Muscle of leg (tissue), 3 donors: ENCODE measurements at regions not wholly inside any gene's neighbourhood (a gene's known extent, or its start where the extent isn't known, plus 50 kb on each side); places are given as distances from the start of the nearest gene placed in this dataset.
"Not testable (repeated sequence)": the region's sequence is repeated elsewhere in the genome, so short reads cannot be mapped to it uniquely, and the experiment has no call there.

ENCODE experiments used
- DNase-seq: peaks from one replicate; pipeline ENCODE4 v3.0.0; 2013
- H3K27ac ChIP-seq: one replicate; pipeline ENCODE4 v1.5.1; 2013; ENCODE audit warnings: mild to moderate bottlenecking, low read length, control low read depth
- H3K27me3 ChIP-seq: one replicate; pipeline ENCODE4 v1.6.1; 2013; ENCODE audit warnings: low read length; ENCODE audit not compliant: control insufficient read depth, insufficient read depth
- H3K36me3 ChIP-seq: one replicate; pipeline ENCODE4 v1.6.1; 2013; ENCODE audit warnings: low read length; ENCODE audit not compliant: control insufficient read depth, insufficient read depth
- H3K4me1 ChIP-seq: one replicate; pipeline ENCODE4 v1.6.1; 2013; ENCODE audit warnings: low read length; ENCODE audit not compliant: control insufficient read depth, insufficient read depth
- H3K4me3 ChIP-seq: one replicate; pipeline ENCODE4 v1.5.1; 2013; ENCODE audit warnings: low read length, control low read depth
- H3K9me3 ChIP-seq: replicated peaks from 2 replicates; pipeline ENCODE4 v1.6.1; 2013; ENCODE audit warnings: low read depth, low read length; ENCODE audit not compliant: control insufficient read depth
- WGBS: methylation state at CpG from one replicate; pipeline ENCODE4 v1.1.5; 2013; ENCODE audit warnings: missing lambda C conversion rate; ENCODE audit not compliant: insufficient coverage; 5-methylcytosine and 5-hydroxymethylcytosine counted together

DNA sequence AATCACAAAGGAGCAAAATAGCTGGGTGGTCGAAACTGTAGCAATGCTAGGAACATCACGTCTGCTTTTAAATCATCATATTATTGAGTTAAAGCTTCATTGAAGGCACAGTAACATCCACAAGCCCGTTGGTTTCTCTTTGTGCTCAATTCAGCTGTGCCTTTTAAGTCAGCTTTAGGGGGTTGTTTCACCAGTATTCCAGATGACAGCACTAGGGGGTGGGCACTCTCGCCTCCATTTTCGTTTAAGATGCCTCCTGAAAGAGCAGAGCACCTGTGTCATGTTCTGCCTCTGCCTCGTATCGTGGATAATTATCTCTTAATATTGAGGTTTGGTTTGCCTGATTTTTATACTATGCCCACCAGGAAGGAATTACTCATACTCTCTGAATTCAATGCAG, 139.8 kb upstream of the PTBP2 start:
- Histone ChIP-seq H3K27me3 (no peaks in the 10 kb centered on the region), H3K9me3 (no peaks in the 10 kb centered on the region), H3K36me3 (no peaks in the 10 kb centered on the region), H3K4me3 (no peak overlapping the region), H3K27ac (no peak overlapping the region), H3K4me1 (no peaks in the 10 kb centered on the region)
- no CpG with 5 or more reads among the region's 7 CpGs for WGBS
- DNase-seq = no peak

DNA sequence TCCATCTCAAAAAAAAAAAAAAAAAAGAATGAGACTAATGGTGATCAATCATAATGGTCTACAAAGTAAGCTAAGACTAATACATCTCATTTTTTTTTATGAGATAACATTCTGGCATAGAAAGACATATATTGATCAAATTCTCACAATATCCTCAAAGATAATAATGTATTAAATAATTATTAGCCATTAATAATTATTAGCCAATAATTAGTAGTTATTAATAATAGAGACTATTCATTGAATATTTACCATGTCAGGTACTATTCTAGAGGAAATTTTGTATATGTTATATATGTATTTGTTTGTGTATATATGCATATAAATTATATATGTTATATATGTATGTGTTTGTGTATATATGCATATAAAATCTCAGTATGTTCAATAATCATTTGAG, 137.7 kb upstream of the PTBP2 start:
- no peaks in the 10 kb centered on the region for H3K9me3 ChIP-seq
- H3K27ac ChIP-seq = no peak overlapping the region
- no peaks in the 10 kb centered on the region for H3K36me3 ChIP-seq
- no peaks in the 10 kb centered on the region for H3K27me3 ChIP-seq
- no peaks in the 10 kb centered on the region for H3K4me1 ChIP-seq
- no peak for DNase-seq
- no peak overlapping the region for H3K4me3 ChIP-seq

DNA sequence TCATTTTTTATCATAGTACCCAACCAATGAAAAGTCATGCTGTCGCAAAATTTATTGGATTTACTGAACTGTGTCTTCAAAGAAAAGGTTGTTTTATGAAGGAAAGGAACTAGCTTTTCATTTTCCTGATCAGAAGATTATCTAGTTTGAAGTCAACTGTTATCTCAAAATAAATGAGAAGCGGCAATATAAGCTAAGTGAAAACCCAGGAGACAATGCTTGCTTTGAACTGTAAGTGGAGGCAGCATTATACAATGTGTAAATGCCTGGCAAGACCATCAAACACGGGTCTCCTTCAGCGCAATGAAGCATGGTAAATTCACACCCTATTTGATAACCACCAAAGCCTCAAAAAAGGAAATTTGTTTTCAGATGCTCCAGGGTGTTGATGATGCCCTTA, 134.4 kb upstream of the PTBP2 start:
- no peaks in the 10 kb centered on the region for H3K36me3 ChIP-seq
- no peaks in the 10 kb centered on the region for H3K9me3 ChIP-seq
- H3K27ac ChIP-seq = no peak overlapping the region
- no peak overlapping the region for H3K4me3 ChIP-seq
- no peak for DNase-seq
- no peaks in the 10 kb centered on the region for H3K27me3 ChIP-seq
- H3K4me1 ChIP-seq = no peaks in the 10 kb centered on the region
- WGBS = no CpG with 5 or more reads among the region's 4 CpGs

DNA sequence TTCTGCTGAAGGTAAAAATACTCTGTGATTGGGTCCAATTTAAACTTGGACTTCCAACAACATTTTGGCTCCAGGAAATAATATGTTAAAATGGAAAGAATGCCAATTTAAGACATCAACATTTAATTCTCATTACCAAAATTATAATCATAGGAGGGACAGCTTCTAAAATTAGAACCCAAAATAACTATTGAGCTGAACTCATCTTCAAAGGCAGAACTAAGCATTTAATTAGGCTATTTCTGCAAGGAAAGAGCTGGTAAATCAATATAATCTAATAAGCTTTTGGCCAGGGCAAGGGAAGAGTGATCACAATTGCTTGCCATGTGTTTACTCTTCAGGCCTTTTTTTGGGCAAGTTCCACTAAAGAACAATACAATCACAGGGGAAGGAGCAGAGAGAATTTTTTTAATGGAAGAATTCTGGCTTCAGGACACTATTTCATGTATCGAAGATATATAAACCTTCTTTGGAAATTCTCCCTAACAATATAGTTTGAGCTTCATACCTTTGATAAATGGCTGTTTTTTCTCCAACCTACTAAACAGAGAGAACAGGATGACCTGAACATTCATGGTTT, 133.1 kb upstream of the PTBP2 start:
- Histone ChIP-seq H3K4me1 (no peaks in the 10 kb centered on the region), H3K4me3 (no peak overlapping the region), H3K36me3 (no peaks in the 10 kb centered on the region), H3K9me3 (peaks cover 3% of the 10 kb centered on the region), H3K27me3 (no peaks in the 10 kb centered on the region), H3K27ac (peak overlapping the region; percentile 59)
- WGBS = no CpG with 5 or more reads among the region's 1 CpG
- peak; percentile 77 for DNase-seq

DNA sequence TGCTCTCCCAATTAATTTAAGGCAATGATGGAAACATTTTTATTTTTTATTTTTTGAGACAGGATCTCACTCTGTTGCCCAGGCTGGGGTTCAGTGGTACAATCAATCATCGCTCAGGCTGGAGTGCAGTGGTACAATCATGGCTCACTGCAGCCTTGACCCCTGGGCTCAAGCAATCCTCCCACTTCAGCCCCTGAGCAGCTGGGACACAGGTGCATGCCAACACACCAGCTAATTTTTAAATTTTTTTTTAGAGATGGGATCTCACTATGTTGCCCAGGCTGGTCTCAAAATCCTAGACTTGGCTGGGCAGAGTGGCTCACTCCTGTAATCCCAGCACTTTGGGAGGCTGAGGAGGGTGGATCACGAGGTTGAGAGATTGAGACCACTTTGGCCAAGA, 126.1 kb upstream of the PTBP2 start:
- H3K4me1 ChIP-seq, H3K9me3 ChIP-seq, H3K27ac ChIP-seq, H3K4me3 ChIP-seq, DNase-seq, H3K27me3 ChIP-seq, H3K36me3 ChIP-seq: not testable (repeated sequence)
- 100% methylated on average over 1 of the region's 2 CpGs for WGBS

DNA sequence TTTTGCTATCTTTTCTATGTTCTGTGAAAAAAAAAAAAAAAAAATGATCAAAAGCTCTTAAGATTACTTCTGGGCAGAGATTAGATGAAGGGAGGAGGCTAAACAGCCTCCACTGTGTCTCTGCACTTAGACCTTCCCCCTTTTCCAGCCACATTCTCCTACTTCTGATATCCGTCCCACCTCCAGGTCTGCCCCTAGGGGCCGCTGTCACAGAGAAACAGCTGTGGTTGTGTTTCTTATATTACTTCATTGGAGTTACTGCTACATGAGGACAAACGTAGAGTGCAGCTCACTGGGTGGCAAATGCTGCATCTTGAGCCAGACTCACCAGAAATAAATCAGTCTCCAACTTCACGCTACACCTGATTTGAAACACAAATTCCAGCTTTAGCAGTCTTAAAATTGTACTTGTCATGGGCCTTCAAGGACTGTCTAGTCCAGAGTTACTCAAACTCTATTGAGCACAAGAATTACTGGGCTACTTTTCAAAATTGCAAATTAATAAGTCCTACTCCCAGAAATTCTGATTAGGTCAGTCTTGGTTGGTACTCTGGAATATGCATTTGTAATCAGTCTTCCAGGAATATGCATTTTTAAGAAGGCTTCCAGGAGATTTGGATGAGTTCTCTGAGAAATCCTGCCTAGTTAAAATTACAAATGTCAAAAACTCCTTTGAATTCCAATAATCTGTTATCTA, 125.2 kb upstream of the PTBP2 start:
- no peaks in the 10 kb centered on the region for H3K36me3 ChIP-seq
- H3K27ac ChIP-seq = no peak overlapping the region
- H3K4me1 ChIP-seq = no peaks in the 10 kb centered on the region
- H3K9me3 ChIP-seq = peaks cover 3% of the 10 kb centered on the region
- no peaks in the 10 kb centered on the region for H3K27me3 ChIP-seq
- 52% methylated on average over 2 of the region's 4 CpGs for WGBS
- peak; percentile 83 for DNase-seq
- no peak overlapping the region for H3K4me3 ChIP-seq

DNA sequence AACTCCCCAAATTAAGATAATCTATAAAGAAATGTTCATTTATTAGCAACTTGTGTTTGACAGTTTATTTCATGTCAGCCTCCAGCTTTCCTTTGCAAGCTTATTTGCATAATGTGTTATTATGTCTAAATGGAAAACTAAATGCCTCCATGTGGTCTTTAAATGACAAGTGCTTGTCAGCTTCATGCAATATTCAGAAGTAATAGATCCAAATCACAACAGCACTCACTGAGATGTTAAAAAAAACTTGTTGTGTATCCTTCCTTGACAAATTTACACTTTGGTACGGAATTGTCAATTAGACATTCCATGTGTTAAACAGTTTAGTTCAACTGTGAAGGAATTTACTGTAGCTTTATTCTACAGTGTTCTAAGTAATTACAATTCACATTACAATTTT, 124.4 kb upstream of the PTBP2 start:
- H3K9me3 ChIP-seq = peaks cover 3% of the 10 kb centered on the region
- H3K27ac ChIP-seq = no peak overlapping the region
- H3K36me3 ChIP-seq = no peaks in the 10 kb centered on the region
- H3K4me1 ChIP-seq = no peaks in the 10 kb centered on the region
- no peak for DNase-seq
- no peak overlapping the region for H3K4me3 ChIP-seq
- H3K27me3 ChIP-seq = no peaks in the 10 kb centered on the region
- no CpG with 5 or more reads among the region's 1 CpG for WGBS

DNA sequence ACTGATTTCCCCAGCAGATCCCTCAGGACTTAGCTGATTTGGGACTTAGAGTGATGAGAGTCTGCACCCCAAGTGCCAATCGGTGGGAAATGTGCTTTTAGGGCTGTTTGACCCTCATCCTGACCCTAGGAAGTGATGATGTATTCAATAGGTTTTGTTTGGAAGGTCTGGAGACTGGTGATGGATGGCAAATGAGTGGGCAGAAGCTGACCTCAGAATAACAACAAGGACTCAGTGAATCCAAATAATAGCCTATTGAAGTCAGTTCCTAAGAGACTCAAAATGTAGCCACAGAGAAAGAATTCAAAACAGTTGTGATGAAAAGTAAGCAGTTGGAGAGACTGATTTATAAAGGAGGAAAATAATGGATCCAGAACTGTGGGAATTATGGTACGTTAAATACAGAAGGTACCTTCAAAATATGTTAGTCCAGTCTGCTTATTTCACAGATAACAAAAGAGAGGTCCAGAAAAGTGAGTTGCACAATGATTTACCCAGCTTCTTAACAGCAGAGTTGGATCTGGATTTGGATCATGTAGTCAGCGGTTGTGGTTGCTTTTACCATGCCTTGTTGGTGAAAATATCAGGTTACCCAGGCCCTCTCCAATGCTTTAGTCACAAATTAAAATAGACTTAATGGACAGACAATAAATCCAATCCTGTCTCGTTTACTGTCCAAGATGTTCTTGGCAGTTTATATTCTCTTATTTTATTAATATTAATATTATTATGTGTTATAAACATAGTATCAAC, 123.0 kb upstream of the PTBP2 start:
- H3K9me3 ChIP-seq = no peaks in the 10 kb centered on the region
- no peaks in the 10 kb centered on the region for H3K4me1 ChIP-seq
- H3K36me3 ChIP-seq = no peaks in the 10 kb centered on the region
- no peaks in the 10 kb centered on the region for H3K27me3 ChIP-seq
- 71% methylated on average over 2 of the region's 4 CpGs for WGBS
- DNase-seq = peak; percentile 11
- no peak overlapping the region for H3K27ac ChIP-seq
- H3K4me3 ChIP-seq = no peak overlapping the region

DNA sequence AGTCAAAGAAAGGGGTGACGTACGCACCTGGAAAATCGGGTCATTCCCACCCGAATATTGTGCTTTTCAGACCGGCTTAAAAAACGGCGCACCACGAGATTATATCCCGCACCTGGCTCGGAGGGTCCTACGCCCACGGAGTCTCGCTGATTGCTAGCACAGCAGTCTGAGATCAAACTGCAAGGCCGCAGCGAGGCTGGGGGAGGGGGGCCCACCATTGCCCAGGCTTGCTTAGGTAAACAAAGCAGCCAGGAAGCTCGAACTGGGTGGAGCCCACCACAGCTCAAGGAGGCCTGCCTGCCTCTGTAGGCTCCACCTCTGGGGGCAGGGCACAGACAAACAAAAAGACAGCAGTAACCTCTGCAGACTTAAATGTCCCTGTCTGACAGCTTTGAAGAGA, 117.0 kb upstream of the PTBP2 start:
- not testable (repeated sequence) for H3K4me3 ChIP-seq, H3K27ac ChIP-seq

DNA sequence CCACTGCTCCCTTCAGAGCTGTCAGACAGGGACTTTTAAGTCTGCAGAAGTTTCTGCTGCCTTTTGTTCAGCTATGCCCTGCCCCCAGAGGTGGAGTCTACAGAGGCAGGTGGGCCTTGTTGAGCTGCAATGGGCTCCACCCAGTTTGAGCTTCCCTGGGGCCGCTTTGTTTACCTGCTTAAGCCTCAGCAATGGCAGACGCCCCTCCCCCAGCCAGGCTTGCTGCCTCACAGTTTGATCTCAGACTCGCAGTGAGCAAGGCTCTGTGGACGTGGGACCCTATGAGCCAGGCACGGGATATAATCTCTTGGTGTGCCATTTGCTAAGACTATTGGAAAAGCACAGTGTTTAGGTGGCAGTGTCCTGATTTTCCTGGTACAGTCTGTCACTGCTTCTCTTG, 104.2 kb upstream of the PTBP2 start:
- H3K27me3 ChIP-seq, DNase-seq, H3K36me3 ChIP-seq, H3K9me3 ChIP-seq, H3K27ac ChIP-seq, H3K4me1 ChIP-seq, H3K4me3 ChIP-seq: not testable (repeated sequence)
- WGBS = 100% methylated on average over 2 of the region's 5 CpGs

More for the DNA sequence above, 117.0 kb upstream of the PTBP2 start:
- 100% methylated on average over 4 of the region's 16 CpGs for WGBS
- not testable (repeated sequence) for H3K36me3 ChIP-seq, DNase-seq, H3K27me3 ChIP-seq, H3K4me1 ChIP-seq, H3K9me3 ChIP-seq
